GM10248 (cell line): ENCODE measurements at regions not wholly inside any gene's neighbourhood (a gene's known extent, or its start where the extent isn't known, plus 50 kb on each side); places are given as distances from the start of the nearest gene placed in this dataset.

ENCODE experiments used
- CTCF ChIA-PET: fragments of 300-600 bp; sonication (Branson Sonifier 250); formaldehyde crosslinking; extraction: SDS; loops from one replicate; lab custom pipeline; 2021; ENCODE audit warnings: antibody characterized with exemption; lab: Yijun Ruan, JAX
- POLR2A ChIA-PET: fragments of 350-650 bp; sonication (Branson Sonifier 250); formaldehyde crosslinking; extraction: SDS; loops from one replicate; lab custom pipeline; 2020; ENCODE audit warnings: antibody characterized with exemption; lab: Yijun Ruan, JAX
- DNase-seq: peaks from one replicate; pipeline ENCODE4 v3.0.0; 2012; ENCODE audit errors: extremely low spot score
- CTCF ChIP-seq: IDR thresholded peaks from 2 replicates; pipeline ENCODE4 v1.5.1; 2012; ENCODE audit warnings: mild to moderate bottlenecking, low read depth; ENCODE audit errors: extremely low read depth, missing control alignments, control extremely low read depth

GRCh38 chr3:193943200-193943599 is 192.7 kb upstream of the HES1 start:
- POLR2A ChIA-PET, result no interaction called here
- no peak for DNase-seq
- no peak for TF ChIP-seq CTCF
- CTCF ChIA-PET, result no interaction called here

GRCh38 chr3:193943851-193944517 is 192.0 kb upstream of the HES1 start:
- no peak for TF ChIP-seq CTCF
- ChIA-PET POLR2A (no interaction called here), CTCF (no interaction called here)
- DNase-seq, result no peak

- DNase-seq, result no peak
- POLR2A ChIA-PET, result no interaction called here
- no peak for TF ChIP-seq CTCF
- CTCF ChIA-PET, result interaction anchor here (0.9 kb wide), 1 partner anchor 15 kb away, joined by 3 read pairs; no protein-coding TSS in a partner anchor
Measured at GRCh38 chr3:193944518-193944884, 191.4 kb upstream of the HES1 start.

GRCh38 chr3:193945143-193945542 is 190.8 kb upstream of the HES1 start:
- no peak for DNase-seq
- no peak for TF ChIP-seq CTCF
- CTCF ChIA-PET, result interaction anchor here (0.9 kb wide), 1 partner anchor 16 kb away, joined by 3 read pairs; no protein-coding TSS in a partner anchor
- POLR2A ChIA-PET, result no interaction called here

- no peak for DNase-seq
- CTCF ChIA-PET, result no interaction called here
- no peak for TF ChIP-seq CTCF
- POLR2A ChIA-PET, result interaction anchor here (0.7 kb wide), 1 partner anchor 11 kb away, joined by 9 read pairs; no protein-coding TSS in a partner anchor
Measured at GRCh38 chr3:193946945-193947344, 189.0 kb upstream of the HES1 start.

- ChIA-PET POLR2A (interaction anchor here (0.7 kb wide), 1 partner anchor 10 kb away, joined by 9 read pairs; no protein-coding TSS in a partner anchor), CTCF (interaction anchor here (0.7 kb wide), 1 partner anchor 16 kb away, joined by 3 read pairs; no protein-coding TSS in a partner anchor)
- DNase-seq, result no peak
- TF ChIP-seq CTCF, result no peak
Measured at GRCh38 chr3:193947596-193947995, 188.4 kb upstream of the HES1 start.
